GM23338 (cell line): ENCODE measurements at regions not wholly inside any gene's neighbourhood (a gene's known extent, or its start where the extent isn't known, plus 50 kb on each side); places are given as distances from the start of the nearest gene placed in this dataset.

Experiments
- ATAC-seq: fragments of 200-7000 bp; cut with Tn5 transposase; 3 replicates; pipeline ENCODE4 v1.9.1; 2020
- DNase-seq: peaks from one replicate; pipeline ENCODE4 v3.0.0-alpha.2; 2015; ENCODE audit warnings: low spot score
- H2AFZ ChIP-seq: fragments of 200-600 bp; sonication (generic); 2 replicates; pipeline ENCODE4 v1.8.0; 2016; ENCODE audit warnings: antibody characterized with exemption, mild to moderate bottlenecking, moderate library complexity
- H3F3A ChIP-seq: fragments of 200-600 bp; sonication (generic); replicated peaks from 2 replicates; pipeline ENCODE4 v1.8.0; 2017; ENCODE audit warnings: antibody characterized with exemption, mixed run types, low read depth
- H3K27ac ChIP-seq: fragments of 200-600 bp; sonication (generic); 2 replicates; pipeline ENCODE4 v1.6.1; 2016; ENCODE audit warnings: low read depth
- H3K27me3 ChIP-seq: fragments of 200-600 bp; sonication (generic); 2 replicates; pipeline ENCODE4 v1.8.0; 2016; ENCODE audit warnings: mild to moderate bottlenecking, mixed run types, moderate library complexity; ENCODE audit not compliant: insufficient read depth
- H3K36me3 ChIP-seq: fragments of 200-600 bp; sonication (generic); 2 replicates; pipeline ENCODE4 v1.8.0; 2016; ENCODE audit warnings: mild to moderate bottlenecking; ENCODE audit not compliant: insufficient read depth
- H3K4me1 ChIP-seq: fragments of 200-600 bp; sonication (generic); 2 replicates; pipeline ENCODE4 v1.8.0; 2016; ENCODE audit warnings: mild to moderate bottlenecking, moderate library complexity; ENCODE audit not compliant: insufficient read depth
- H3K4me2 ChIP-seq: fragments of 200-600 bp; sonication (generic); 2 replicates; pipeline ENCODE4 v1.7.1; 2017; ENCODE audit warnings: mixed run types
- H3K4me3 ChIP-seq: fragments of 200-600 bp; sonication (generic); 2 replicates; pipeline ENCODE4 v1.6.1; 2016; ENCODE audit warnings: mixed run types
- H3K79me2 ChIP-seq: fragments of 200-600 bp; sonication (generic); replicated peaks from 2 replicates; pipeline ENCODE4 v1.8.0; 2017; ENCODE audit warnings: mild to moderate bottlenecking; ENCODE audit not compliant: insufficient read depth
- H3K9me2 ChIP-seq: fragments of 200-600 bp; sonication (generic); 2 replicates; pipeline ENCODE4 v1.8.0; 2017; ENCODE audit not compliant: insufficient read depth
- H4K20me1 ChIP-seq: fragments of 200-600 bp; sonication (generic); replicated peaks from 2 replicates; pipeline ENCODE4 v1.8.0; 2017; ENCODE audit warnings: mild to moderate bottlenecking; ENCODE audit not compliant: insufficient read depth
- H3K27ac Mint-ChIP-seq: 2 replicates; pipeline ENCODE4 v1.8.0; 2020; ENCODE audit warnings: inconsistent platforms, mild to moderate bottlenecking, moderate library complexity, mixed read lengths
- H3K27me3 Mint-ChIP-seq: 3 replicates; pipeline ENCODE4 v1.8.0; 2022; ENCODE audit warnings: low read depth, mild to moderate bottlenecking, moderate library complexity, mixed read lengths, inconsistent platforms; ENCODE audit not compliant: insufficient read depth, poor library complexity
- H3K36me3 Mint-ChIP-seq: 3 replicates; pipeline ENCODE4 v1.8.0; 2021; ENCODE audit warnings: low read depth, mild to moderate bottlenecking, inconsistent platforms, moderate library complexity, mixed read lengths
- H3K4me1 Mint-ChIP-seq: 3 replicates; pipeline ENCODE4 v1.8.0; 2020; ENCODE audit warnings: mild to moderate bottlenecking, inconsistent platforms, mixed read lengths
- H3K4me3 Mint-ChIP-seq: 3 replicates; pipeline ENCODE4 v1.8.0; 2021; ENCODE audit warnings: moderate library complexity, mild to moderate bottlenecking, inconsistent platforms, mixed read lengths
- H3K9me3 Mint-ChIP-seq: 3 replicates; pipeline ENCODE4 v1.8.0; 2020; ENCODE audit warnings: moderate library complexity, mild to moderate bottlenecking, inconsistent platforms, mixed read lengths
- CREB1 ChIP-seq: fragments of 250-450 bp; sonication (Bioruptor Pico); IDR thresholded peaks from 2 replicates; pipeline ENCODE4 v1.5.0; 2020; ENCODE audit warnings: low read depth, mild to moderate bottlenecking, moderate library complexity
- CTCF ChIP-seq, 2 experiments: fragments of 200-600 bp in 1 of 2; sonication (generic) in 1 of 2; conservative IDR thresholded peaks; 2 replicates each; pipeline versions ENCODE4 v1.5.1 to v1.6.1; 2016 to 2017; ENCODE audit warnings: antibody characterized with exemption in 2 of 2, low read depth in 2 of 2, mild to moderate bottlenecking in 2 of 2, moderate library complexity in 1 of 2
- ETS1 ChIP-seq: IDR thresholded peaks from 2 replicates; pipeline ENCODE4 v1.6.1; 2016; ENCODE audit warnings: antibody characterized with exemption
- EZH2 ChIP-seq: fragments of 200-600 bp; sonication (generic); IDR thresholded peaks from one replicate; pipeline ENCODE4 v1.8.0; 2017; ENCODE audit warnings: antibody characterized with exemption, mild to moderate bottlenecking, low read depth; ENCODE audit not compliant: unreplicated experiment
- EZH2phosphoT487 ChIP-seq: fragments of 200-600 bp; sonication (generic); IDR thresholded peaks from one replicate; pipeline ENCODE4 v1.8.1; 2018; ENCODE audit warnings: antibody characterized with exemption; ENCODE audit not compliant: unreplicated experiment
- JUNB ChIP-seq: IDR thresholded peaks from one replicate; pipeline ENCODE4 v1.6.1; 2016; ENCODE audit warnings: antibody characterized with exemption; ENCODE audit not compliant: unreplicated experiment
- NANOG ChIP-seq: IDR thresholded peaks from 2 replicates; pipeline ENCODE4 v1.6.1; 2016; ENCODE audit warnings: antibody characterized with exemption, borderline replicate concordance
- POLR2AphosphoS5 ChIP-seq: IDR thresholded peaks from 2 replicates; pipeline ENCODE4 v1.6.1; 2016; ENCODE audit warnings: antibody characterized with exemption, low read depth
- STAT1 ChIP-seq: IDR thresholded peaks from one replicate; pipeline ENCODE4 v1.6.1; 2016; ENCODE audit warnings: antibody characterized with exemption; ENCODE audit not compliant: unreplicated experiment
- ZNF114 ChIP-seq: fragments of 250-450 bp; sonication (Bioruptor Pico); IDR thresholded peaks from 2 replicates; pipeline ENCODE4 v1.5.0; 2020; ENCODE audit warnings: mild to moderate bottlenecking, moderate library complexity
- ZNF331 ChIP-seq: fragments of 250-450 bp; sonication (Bioruptor Pico); IDR thresholded peaks from 2 replicates; pipeline ENCODE4 v1.5.0; 2020; ENCODE audit warnings: low read depth, mild to moderate bottlenecking, moderate library complexity
- TF ChIP-seq, protein P1 (sequence below): fragments of 250-450 bp; sonication (Bioruptor Pico); IDR thresholded peaks from 2 replicates; pipeline ENCODE4 v1.5.0; 2020; ENCODE audit warnings: mild to moderate bottlenecking, moderate library complexity
- TF ChIP-seq, protein P2 (sequence below): IDR thresholded peaks from one replicate; pipeline ENCODE4 v1.6.1; 2018; ENCODE audit warnings: antibody characterized with exemption; ENCODE audit not compliant: unreplicated experiment

- Histone ChIP-seq H3K9me2 (no peaks in the 10 kb centered on the region), H3K4me3 (no peak overlapping the region), H2AFZ (no peak overlapping the region), H3K27me3 (no peaks in the 10 kb centered on the region), H3K4me2 (no peak overlapping the region), H3K79me2 (no peaks in the 10 kb centered on the region), H4K20me1 (no peaks in the 10 kb centered on the region), H3F3A (no peaks in the 10 kb centered on the region), H3K27ac (no peak overlapping the region), H3K4me1 (no peaks in the 10 kb centered on the region), H3K36me3 (no peaks in the 10 kb centered on the region)
- TF ChIP-seq NANOG: no peak
- no peak for TF ChIP-seq ZNF114
- TF ChIP-seq ETS1: no peak
- TF ChIP-seq ZNF331 (CRISPR knock-in tag): no peak
- no peak for TF ChIP-seq JUNB
- TF ChIP-seq CTCF (conservative IDR thresholded peaks at IDR 0.05; ENCODE audit: low read depth in 2 of 2): no peak
- TF ChIP-seq, protein P1, sequence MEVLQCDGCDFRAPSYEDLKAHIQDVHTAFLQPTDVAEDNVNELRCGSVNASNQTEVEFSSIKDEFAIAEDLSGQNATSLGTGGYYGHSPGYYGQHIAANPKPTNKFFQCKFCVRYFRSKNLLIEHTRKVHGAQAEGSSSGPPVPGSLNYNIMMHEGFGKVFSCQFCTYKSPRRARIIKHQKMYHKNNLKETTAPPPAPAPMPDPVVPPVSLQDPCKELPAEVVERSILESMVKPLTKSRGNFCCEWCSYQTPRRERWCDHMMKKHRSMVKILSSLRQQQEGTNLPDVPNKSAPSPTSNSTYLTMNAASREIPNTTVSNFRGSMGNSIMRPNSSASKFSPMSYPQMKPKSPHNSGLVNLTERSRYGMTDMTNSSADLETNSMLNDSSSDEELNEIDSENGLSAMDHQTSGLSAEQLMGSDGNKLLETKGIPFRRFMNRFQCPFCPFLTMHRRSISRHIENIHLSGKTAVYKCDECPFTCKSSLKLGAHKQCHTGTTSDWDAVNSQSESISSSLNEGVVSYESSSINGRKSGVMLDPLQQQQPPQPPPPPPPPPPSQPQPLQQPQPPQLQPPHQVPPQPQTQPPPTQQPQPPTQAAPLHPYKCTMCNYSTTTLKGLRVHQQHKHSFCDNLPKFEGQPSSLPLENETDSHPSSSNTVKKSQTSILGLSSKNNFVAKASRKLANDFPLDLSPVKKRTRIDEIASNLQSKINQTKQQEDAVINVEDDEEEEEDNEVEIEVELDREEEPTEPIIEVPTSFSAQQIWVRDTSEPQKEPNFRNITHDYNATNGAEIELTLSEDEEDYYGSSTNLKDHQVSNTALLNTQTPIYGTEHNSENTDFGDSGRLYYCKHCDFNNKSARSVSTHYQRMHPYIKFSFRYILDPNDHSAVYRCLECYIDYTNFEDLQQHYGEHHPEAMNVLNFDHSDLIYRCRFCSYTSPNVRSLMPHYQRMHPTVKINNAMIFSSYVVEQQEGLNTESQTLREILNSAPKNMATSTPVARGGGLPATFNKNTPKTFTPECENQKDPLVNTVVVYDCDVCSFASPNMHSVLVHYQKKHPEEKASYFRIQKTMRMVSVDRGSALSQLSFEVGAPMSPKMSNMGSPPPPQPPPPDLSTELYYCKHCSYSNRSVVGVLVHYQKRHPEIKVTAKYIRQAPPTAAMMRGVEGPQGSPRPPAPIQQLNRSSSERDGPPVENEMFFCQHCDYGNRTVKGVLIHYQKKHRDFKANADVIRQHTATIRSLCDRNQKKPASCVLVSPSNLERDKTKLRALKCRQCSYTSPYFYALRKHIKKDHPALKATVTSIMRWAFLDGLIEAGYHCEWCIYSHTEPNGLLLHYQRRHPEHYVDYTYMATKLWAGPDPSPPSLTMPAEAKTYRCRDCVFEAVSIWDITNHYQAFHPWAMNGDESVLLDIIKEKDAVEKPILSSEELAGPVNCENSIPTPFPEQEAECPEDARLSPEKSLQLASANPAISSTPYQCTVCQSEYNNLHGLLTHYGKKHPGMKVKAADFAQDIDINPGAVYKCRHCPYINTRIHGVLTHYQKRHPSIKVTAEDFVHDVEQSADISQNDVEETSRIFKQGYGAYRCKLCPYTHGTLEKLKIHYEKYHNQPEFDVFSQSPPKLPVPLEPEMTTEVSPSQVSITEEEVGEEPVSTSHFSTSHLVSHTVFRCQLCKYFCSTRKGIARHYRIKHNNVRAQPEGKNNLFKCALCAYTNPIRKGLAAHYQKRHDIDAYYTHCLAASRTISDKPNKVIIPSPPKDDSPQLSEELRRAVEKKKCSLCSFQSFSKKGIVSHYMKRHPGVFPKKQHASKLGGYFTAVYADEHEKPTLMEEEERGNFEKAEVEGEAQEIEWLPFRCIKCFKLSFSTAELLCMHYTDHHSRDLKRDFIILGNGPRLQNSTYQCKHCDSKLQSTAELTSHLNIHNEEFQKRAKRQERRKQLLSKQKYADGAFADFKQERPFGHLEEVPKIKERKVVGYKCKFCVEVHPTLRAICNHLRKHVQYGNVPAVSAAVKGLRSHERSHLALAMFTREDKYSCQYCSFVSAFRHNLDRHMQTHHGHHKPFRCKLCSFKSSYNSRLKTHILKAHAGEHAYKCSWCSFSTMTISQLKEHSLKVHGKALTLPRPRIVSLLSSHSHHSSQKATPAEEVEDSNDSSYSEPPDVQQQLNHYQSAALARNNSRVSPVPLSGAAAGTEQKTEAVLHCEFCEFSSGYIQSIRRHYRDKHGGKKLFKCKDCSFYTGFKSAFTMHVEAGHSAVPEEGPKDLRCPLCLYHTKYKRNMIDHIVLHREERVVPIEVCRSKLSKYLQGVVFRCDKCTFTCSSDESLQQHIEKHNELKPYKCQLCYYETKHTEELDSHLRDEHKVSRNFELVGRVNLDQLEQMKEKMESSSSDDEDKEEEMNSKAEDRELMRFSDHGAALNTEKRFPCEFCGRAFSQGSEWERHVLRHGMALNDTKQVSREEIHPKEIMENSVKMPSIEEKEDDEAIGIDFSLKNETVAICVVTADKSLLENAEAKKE (CRISPR knock-in tag): no peak
- TF ChIP-seq EZH2: no peak
- no peak for TF ChIP-seq POLR2AphosphoS5
- TF ChIP-seq CREB1 (CRISPR knock-in tag): no peak
- TF ChIP-seq, protein P2, sequence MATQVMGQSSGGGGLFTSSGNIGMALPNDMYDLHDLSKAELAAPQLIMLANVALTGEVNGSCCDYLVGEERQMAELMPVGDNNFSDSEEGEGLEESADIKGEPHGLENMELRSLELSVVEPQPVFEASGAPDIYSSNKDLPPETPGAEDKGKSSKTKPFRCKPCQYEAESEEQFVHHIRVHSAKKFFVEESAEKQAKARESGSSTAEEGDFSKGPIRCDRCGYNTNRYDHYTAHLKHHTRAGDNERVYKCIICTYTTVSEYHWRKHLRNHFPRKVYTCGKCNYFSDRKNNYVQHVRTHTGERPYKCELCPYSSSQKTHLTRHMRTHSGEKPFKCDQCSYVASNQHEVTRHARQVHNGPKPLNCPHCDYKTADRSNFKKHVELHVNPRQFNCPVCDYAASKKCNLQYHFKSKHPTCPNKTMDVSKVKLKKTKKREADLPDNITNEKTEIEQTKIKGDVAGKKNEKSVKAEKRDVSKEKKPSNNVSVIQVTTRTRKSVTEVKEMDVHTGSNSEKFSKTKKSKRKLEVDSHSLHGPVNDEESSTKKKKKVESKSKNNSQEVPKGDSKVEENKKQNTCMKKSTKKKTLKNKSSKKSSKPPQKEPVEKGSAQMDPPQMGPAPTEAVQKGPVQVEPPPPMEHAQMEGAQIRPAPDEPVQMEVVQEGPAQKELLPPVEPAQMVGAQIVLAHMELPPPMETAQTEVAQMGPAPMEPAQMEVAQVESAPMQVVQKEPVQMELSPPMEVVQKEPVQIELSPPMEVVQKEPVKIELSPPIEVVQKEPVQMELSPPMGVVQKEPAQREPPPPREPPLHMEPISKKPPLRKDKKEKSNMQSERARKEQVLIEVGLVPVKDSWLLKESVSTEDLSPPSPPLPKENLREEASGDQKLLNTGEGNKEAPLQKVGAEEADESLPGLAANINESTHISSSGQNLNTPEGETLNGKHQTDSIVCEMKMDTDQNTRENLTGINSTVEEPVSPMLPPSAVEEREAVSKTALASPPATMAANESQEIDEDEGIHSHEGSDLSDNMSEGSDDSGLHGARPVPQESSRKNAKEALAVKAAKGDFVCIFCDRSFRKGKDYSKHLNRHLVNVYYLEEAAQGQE: no peak
- TF ChIP-seq EZH2phosphoT487: no peak
- no peak for TF ChIP-seq STAT1
- H3K27ac Mint-ChIP-seq: no peak overlapping the region
- ATAC-seq: no peak
- no peaks in the 10 kb centered on the region for H3K36me3 Mint-ChIP-seq
- no peak for DNase-seq
- peaks cover 11% of the 10 kb centered on the region for H3K27me3 Mint-ChIP-seq
- peaks cover 9% of the 10 kb centered on the region for H3K4me1 Mint-ChIP-seq
- H3K4me3 Mint-ChIP-seq: no peak overlapping the region
- no peaks in the 10 kb centered on the region for H3K9me3 Mint-ChIP-seq
Measured at GRCh38 chr2:129910446-129911362, 68.8 kb upstream of the RAB6C start.
